A172 (cell line): ENCODE measurements at regions not wholly inside any gene's neighbourhood (a gene's known extent, or its start where the extent isn't known, plus 50 kb on each side); places are given as distances from the start of the nearest gene placed in this dataset.

ENCODE experiments used
- DNase-seq: peaks from one replicate; pipeline ENCODE4 v3.0.0-alpha.2; 2015; ENCODE audit warnings: low spot score

- DNase-seq = no peak
Observed at GRCh38 chr6:11427091-11427722, 110.3 kb upstream of the TMEM170B start.

DNA sequence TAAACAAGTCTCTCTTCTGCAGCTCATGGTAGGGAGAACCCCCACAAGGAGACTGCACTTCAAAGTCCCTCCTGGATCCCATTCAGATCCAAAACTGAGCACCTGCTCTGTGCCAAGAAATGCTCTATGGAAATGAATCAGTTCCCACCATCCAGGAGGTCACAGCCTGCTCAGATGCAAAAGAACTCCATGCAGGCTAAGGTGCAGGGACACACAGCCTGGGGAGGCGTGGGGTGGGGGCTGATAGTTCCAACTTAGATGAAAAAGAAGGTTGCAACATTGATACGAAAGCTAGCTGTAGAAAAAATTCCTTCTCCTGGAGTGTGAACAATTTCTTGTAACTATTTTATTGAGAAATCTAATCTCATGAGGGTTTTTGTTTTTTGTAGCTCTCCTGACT, 111.0 kb upstream of the TMEM170B start:
- DNase-seq = no peak

- DNase-seq = no peak
Observed at GRCh38 chr6:11425876-11426275, 111.7 kb upstream of the TMEM170B start.

- no peak for DNase-seq
Observed at GRCh38 chr6:11425431-11425871, 112.1 kb upstream of the TMEM170B start.

- peak; percentile 41 for DNase-seq
Observed at GRCh38 chr6:11424395-11425034, 113.0 kb upstream of the TMEM170B start.

DNA sequence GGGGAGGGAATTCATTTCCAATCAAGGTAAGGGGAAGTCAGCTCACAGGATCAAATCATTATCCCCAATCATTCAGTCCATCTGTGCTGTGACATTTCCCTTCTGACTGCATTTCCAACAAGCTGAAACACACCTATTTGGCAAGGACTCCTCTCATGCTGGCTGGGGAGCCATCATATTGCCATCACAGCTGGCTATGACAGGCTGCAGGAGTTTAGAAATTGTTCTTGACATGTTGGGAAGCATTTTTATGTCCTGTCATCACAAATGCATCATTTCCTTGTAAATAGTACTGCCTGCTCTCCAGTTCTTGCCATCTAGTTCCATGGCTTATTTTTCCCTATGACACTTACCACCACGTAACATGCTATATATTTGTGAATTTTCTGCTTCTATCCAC, 113.9 kb upstream of the TMEM170B start:
- DNase-seq = no peak

GRCh38 chr6:11423072-11423471, 114.5 kb upstream of the TMEM170B start:
- no peak for DNase-seq

DNA sequence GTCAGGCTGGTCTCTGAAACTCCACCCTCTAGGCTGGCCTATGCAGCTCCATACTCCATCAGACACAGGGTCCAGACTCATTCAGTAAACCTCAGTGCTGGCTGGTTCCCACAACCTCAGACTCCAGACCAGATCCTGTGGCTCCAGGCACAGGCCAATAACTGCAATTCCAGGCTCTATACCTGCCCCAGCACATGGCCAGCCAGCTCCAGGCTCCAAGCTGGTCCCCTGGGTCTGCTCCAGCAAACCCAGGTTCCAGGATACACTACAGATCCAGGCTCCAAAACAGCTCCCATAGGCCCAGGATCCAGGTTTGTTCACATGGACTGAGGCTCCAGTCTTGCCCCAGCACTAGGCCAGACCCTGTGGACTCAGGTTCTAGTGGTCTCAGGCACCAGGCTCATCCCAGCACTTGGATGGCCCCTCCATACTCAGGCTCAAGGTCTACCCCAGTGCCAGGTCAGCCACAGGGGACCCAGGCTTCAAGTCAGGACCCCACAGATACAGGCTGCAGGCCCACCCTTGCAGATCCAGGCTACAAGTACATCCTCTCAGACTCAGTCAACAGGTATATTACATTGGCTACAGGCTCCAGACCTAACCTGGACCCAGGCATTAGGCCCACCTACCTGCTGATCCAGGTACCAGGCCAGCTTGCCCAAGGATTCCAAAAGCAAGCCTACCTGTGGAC, 117.6 kb upstream of the TMEM170B start:
- DNase-seq = no peak

DNA sequence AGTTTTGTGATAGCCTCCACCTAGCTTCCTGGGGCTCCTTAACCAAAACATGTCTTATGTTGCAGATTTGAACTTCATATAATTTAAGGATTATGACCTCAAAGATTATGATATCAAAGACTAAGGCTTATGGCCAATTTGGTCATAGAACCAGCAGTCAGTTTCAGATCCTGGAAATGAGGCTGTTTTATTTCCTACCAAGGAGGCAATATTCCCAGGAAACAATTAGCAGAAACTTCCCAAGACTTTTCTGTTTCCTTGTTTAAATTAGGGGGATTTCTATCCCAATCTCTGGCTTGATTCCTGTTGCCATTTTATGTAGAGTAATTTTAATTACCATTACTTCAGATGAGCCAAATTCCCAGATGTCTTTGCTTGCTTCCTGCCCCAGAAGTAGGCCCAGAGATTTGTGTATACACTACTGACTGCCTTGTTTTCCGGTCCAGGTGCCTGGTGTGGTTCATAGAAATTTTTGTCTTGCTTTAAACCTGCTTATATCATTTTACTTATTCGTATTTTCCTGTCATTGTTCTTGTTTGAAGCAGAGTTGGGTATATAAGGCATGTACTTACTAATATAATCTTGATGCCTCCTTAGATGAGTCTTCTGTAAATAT, 119.2 kb upstream of the TMEM170B start:
- DNase-seq = no peak

- DNase-seq = no peak
Observed at GRCh38 chr6:11416936-11417576, 120.5 kb upstream of the TMEM170B start.

DNA sequence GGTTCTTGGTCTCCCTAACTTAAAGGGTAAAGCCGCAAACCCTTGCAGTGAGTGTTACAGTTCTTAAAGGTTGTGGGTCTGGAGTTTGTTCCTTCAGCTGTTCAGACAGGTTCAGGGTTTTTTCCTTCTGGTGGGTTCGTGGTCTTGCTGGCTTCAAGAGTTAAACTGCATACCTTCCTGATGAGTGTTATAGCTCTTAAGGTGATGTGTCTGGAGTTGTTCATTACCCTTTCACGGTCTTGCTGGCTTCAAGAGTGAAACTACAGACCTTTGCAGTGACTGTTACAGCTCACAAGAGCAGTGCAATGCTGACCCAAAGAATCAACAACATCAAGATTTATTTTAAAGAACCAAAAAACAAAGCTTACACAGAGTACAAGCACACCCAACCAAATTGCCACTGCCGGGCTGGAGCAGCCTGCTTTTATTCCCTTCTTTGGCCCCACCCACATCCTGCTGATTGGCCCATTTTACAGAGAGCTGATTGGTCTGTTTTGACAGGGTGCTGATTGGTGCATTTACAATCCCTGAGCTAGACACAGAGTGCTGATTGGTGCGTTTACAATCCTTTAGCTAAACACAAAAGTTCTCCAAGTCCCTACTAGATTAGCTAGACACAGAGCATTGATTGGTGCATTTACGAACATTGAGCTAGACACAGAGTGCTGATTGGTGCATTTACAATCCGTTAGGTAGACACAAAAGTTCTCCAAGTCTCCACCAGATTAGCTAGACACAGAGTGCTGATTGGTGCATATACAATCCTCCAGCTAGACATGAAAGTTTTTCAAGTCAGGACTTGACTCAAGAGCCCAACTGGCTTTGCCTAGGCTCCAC, 121.2 kb upstream of the TMEM170B start:
- DNase-seq = peak; percentile 16

DNA sequence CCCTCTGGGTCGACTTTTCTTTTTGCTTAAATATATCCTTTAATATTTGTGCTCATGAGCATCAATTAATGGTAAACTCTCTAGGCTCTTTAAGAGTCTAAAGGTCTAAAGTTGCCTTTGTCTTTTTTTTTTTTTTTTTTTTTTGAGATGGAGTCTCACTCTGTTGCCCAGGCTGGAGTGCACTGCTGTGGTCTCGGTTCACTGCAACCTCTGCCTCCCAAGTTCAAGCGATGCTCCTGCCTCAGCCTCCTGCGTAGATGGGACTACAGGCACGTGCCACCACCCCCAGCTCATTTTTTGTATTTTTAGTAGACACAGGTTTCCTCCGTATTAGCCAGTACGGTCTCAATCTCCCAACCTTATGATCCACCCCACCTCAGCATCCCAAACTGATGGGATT, 122.0 kb upstream of the TMEM170B start:
- no peak for DNase-seq

GRCh38 chr6:11414176-11414963, 123.2 kb upstream of the TMEM170B start:
- DNase-seq = peak; percentile 69

GRCh38 chr6:11413728-11414127, 123.8 kb upstream of the TMEM170B start:
- DNase-seq = peak; percentile 47

- no peak for DNase-seq
Observed at GRCh38 chr6:11413117-11413687, 124.3 kb upstream of the TMEM170B start.

- no peak for DNase-seq
Observed at GRCh38 chr6:11412616-11413015, 124.9 kb upstream of the TMEM170B start.

DNA sequence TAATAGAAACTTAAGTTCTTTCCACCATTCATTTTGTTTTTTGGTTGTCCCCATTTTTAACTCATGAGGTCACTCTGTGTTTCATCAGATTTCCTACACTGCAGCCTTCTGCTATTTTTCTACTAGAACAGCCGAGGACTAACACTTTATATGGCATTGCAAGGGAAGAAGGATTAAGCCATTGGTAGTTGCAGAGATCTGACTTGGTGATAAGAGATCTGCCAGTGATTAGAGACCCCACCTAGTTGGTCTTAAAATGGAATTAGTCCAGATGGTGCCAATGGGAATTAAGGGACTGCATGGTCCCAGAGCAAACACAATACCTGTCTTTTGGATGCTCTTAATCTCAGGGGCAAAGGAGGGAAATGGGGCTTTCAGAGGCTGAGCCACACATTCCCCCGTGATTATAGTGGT, 125.5 kb upstream of the TMEM170B start:
- DNase-seq = no peak

GRCh38 chr6:11411593-11411992, 126.0 kb upstream of the TMEM170B start:
- DNase-seq = no peak

DNA sequence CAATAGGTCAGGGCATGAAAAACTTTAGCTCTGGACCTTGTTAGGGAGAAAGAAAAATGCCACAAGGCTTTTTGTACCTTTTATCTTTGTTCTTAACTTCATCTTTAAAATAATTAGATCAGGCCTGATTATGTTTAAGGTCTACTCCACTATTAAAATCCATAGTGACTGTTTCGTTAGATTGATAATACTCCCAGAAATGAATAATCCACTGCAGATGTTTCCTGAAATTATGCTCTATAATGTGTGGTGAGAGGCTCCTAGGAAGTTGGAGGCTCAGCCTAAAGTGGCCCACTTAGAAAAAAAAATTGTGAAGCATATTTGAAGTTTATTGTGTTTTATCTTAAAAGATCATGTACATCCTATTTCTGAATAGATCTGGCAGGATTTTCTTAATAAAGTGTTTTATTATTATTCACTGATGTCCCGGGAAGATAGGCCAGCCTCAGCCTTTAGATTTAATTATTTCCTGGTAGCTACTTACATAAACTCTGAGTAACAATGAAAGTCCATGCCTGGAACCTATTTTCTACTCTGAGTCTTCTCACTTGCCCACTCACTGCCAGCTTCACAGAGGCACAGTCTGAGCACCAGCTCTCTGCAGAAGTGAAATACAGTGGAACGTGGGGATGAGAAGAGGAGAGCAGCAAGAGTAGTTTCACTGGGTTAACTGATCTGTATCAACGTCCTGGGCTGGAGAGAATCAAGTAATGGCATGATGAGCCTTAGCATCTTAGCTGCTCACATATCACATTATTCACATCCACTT, 126.8 kb upstream of the TMEM170B start:
- no peak for DNase-seq
